Common myeloid progenitor, CD34-positive (primary cell): ENCODE measurements at regions not wholly inside any gene's neighbourhood (a gene's known extent, or its start where the extent isn't known, plus 50 kb on each side); places are given as distances from the start of the nearest gene placed in this dataset.

Experiments
- CTCF ChIA-PET: fragments of 350-600 bp; sonication (Branson Sonifier 250); formaldehyde crosslinking; loops from one replicate; lab custom pipeline; 2021; ENCODE audit warnings: antibody characterized with exemption; lab: Charles Lee
- POLR2A ChIA-PET: fragments of 350-600 bp; sonication (Branson Sonifier 250); formaldehyde crosslinking; loops from one replicate; lab custom pipeline; 2021; ENCODE audit warnings: antibody characterized with exemption; lab: Charles Lee
- DNase-seq, 3 donors: peaks; one replicate each; pipeline versions ENCODE4 v3.0.0 to v3.0.0-alpha.2; 2013
- H3K27ac ChIP-seq, 2 experiments: 1 replicate in 1 of 2; 2 replicates in 1 of 2; pipeline ENCODE4 v1.7.0; 2013; ENCODE audit warnings: inconsistent platforms in 2 of 2, low read length in 2 of 2, mild to moderate bottlenecking in 2 of 2, low read depth in 1 of 2, moderate library complexity in 1 of 2; ENCODE audit not compliant: severe bottlenecking in 2 of 2, insufficient read depth in 1 of 2, poor library complexity in 1 of 2
- H3K27me3 ChIP-seq, 5 experiments: replicated peaks in 2 of 5; 1 replicate in 3 of 5; 2 replicates in 2 of 5; pipeline versions ENCODE4 v1.6.1 to v1.7.0; 2013; ENCODE audit warnings: low read length in 4 of 5, mild to moderate bottlenecking in 2 of 5, moderate library complexity in 2 of 5, inconsistent platforms in 1 of 5; ENCODE audit not compliant: insufficient read depth in 5 of 5, control insufficient read depth in 4 of 5
- H3K36me3 ChIP-seq, 4 experiments: 1 replicate in 2 of 4; 2 replicates in 2 of 4; pipeline versions ENCODE4 v1.6.1 to v1.7.0; 2013; ENCODE audit warnings: low read length in 3 of 4, control low read depth in 1 of 4, mild to moderate bottlenecking in 1 of 4; ENCODE audit not compliant: control insufficient read depth in 4 of 4, insufficient read depth in 4 of 4
- H3K4me1 ChIP-seq, 4 experiments: 1 replicate in 3 of 4; 2 replicates in 1 of 4; pipeline versions ENCODE4 v1.6.1 to v1.7.1; 2013; ENCODE audit warnings: low read length in 3 of 4, mild to moderate bottlenecking in 3 of 4, control low read depth in 1 of 4, inconsistent platforms in 1 of 4, moderate library complexity in 1 of 4; ENCODE audit not compliant: control insufficient read depth in 4 of 4, insufficient read depth in 4 of 4; ENCODE audit errors: control extremely low read depth in 1 of 4
- H3K4me3 ChIP-seq, 7 experiments: 1 replicate in 4 of 7; 2 replicates in 3 of 7; pipeline versions ENCODE4 v1.5.1 to v1.7.0; 2013; ENCODE audit warnings: mild to moderate bottlenecking in 7 of 7, low read length in 6 of 7, moderate library complexity in 6 of 7, inconsistent platforms in 2 of 7, low read depth in 2 of 7, control low read depth in 1 of 7; ENCODE audit not compliant: insufficient read depth in 4 of 7, control insufficient read depth in 1 of 7; ENCODE audit errors: extremely low read depth in 1 of 7
- H3K9me3 ChIP-seq, 5 experiments: 1 replicate in 4 of 5; 2 replicates in 1 of 5; pipeline versions ENCODE4 v1.6.1 to v1.7.1; 2013; ENCODE audit warnings: low read length in 4 of 5, mild to moderate bottlenecking in 2 of 5, inconsistent platforms in 1 of 5, low read depth in 1 of 5, moderate library complexity in 1 of 5; ENCODE audit not compliant: control insufficient read depth in 4 of 5, insufficient read depth in 2 of 5; ENCODE audit errors: control extremely low read depth in 1 of 5
- WGBS: methylation state at CpG from one replicate; pipeline ENCODE4 v1.1.5; 2013; ENCODE audit not compliant: insufficient coverage; 5-methylcytosine and 5-hydroxymethylcytosine counted together

GRCh38 chr10:31596765-31597164, 277.7 kb downstream of the ZEB1 start:
- peaks cover 0 to 14% (median 0%) of the 10 kb centered on the region in 4 experiments for H3K4me1 ChIP-seq
- no peaks in the 10 kb centered on the region for H3K36me3 ChIP-seq
- no peak overlapping the region for H3K27ac ChIP-seq
- H3K4me3 ChIP-seq: no peak overlapping the region
- 100% methylated on average over 1 of the region's 2 CpGs for WGBS
- DNase-seq: no peak
- ChIA-PET POLR2A (no interaction called here), CTCF (no interaction called here)
- H3K9me3 ChIP-seq: peaks cover 0 to 7% (median 2%) of the 10 kb centered on the region in 5 experiments
- H3K27me3 ChIP-seq: no peaks in the 10 kb centered on the region

GRCh38 chr10:31595992-31596391, 277.0 kb downstream of the ZEB1 start:
- WGBS: 80% methylated on average over 3 of the region's 3 CpGs
- no peak overlapping the region for H3K4me3 ChIP-seq
- ChIA-PET POLR2A (no interaction called here), CTCF (no interaction called here)
- H3K9me3 ChIP-seq: peaks cover 0 to 8% (median 2%) of the 10 kb centered on the region in 5 experiments
- H3K27me3 ChIP-seq: no peaks in the 10 kb centered on the region
- H3K27ac ChIP-seq: no peak overlapping the region
- no peak for DNase-seq
- H3K36me3 ChIP-seq: no peaks in the 10 kb centered on the region
- H3K4me1 ChIP-seq: peaks cover 0 to 14% (median 0%) of the 10 kb centered on the region in 4 experiments

GRCh38 chr10:31594347-31594873, 275.4 kb downstream of the ZEB1 start:
- Histone ChIP-seq H3K36me3 (no peaks in the 10 kb centered on the region), H3K9me3 (peaks cover 0 to 12% (median 2%) of the 10 kb centered on the region in 5 experiments), H3K4me1 (peaks cover 0 to 11% (median 0%) of the 10 kb centered on the region in 4 experiments), H3K27me3 (no peaks in the 10 kb centered on the region), H3K4me3 (no peak overlapping the region), H3K27ac (no peak overlapping the region)
- no peak for DNase-seq
- no CpG with 5 or more reads among the region's 1 CpG for WGBS
- ChIA-PET POLR2A (no interaction called here), CTCF (interaction anchor here (1.1 to 2.9 kb wide), 2 partner anchors 9 to 71 kb away, joined by 3 to 8 read pairs; no protein-coding TSS in a partner anchor)

DNA sequence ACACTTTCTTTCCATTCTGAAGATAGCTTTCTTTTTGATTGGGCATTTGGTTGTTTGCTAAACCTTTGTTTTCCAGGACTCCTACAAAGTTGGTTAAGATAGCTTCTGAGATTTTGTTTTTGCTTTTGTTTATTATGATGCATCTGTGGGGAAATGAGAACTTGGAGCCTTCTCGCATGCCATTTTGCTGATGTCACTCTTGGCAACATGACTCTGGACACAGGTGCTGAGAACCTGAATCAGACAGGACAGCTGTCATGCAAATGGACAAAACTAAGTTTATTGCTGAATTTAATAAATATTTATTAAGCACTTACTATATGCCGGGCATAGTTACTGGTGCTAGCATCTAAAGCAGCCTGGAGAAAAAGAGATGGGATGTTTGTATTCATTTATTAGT, 274.1 kb downstream of the ZEB1 start:
- Histone ChIP-seq H3K4me1 (peaks cover 0 to 11% (median 4%) of the 10 kb centered on the region in 4 experiments), H3K9me3 (peaks cover 0 to 12% (median 2%) of the 10 kb centered on the region in 5 experiments), H3K4me3 (no peak overlapping the region), H3K27ac (no peak overlapping the region), H3K36me3 (no peaks in the 10 kb centered on the region), H3K27me3 (no peaks in the 10 kb centered on the region)
- 100% methylated on average over 1 of the region's 2 CpGs for WGBS
- no peak for DNase-seq
- POLR2A ChIA-PET: no interaction called here
- CTCF ChIA-PET: interaction anchor here (0.8 to 2.9 kb wide), 2 partner anchors 11 to 269 kb away, joined by 3 to 8 read pairs; no protein-coding TSS in a partner anchor

- H3K27me3 ChIP-seq: no peaks in the 10 kb centered on the region
- no peak overlapping the region for H3K27ac ChIP-seq
- no peaks in the 10 kb centered on the region for H3K36me3 ChIP-seq
- peaks cover under 1 to 25% (median 18%) of the 10 kb centered on the region in 4 experiments for H3K4me1 ChIP-seq
- no peak overlapping the region for H3K4me3 ChIP-seq
- no peak for DNase-seq
- ChIA-PET CTCF (interaction anchor here (1.1 kb wide), 1 partner anchor 190 kb away, joined by 3 read pairs; no protein-coding TSS in a partner anchor), POLR2A (no interaction called here)
- peaks cover 0 to 13% (median 3%) of the 10 kb centered on the region in 5 experiments for H3K9me3 ChIP-seq
These were observed 272.6 kb downstream of the ZEB1 start for GRCh38 chr10:31591569-31591968.

DNA sequence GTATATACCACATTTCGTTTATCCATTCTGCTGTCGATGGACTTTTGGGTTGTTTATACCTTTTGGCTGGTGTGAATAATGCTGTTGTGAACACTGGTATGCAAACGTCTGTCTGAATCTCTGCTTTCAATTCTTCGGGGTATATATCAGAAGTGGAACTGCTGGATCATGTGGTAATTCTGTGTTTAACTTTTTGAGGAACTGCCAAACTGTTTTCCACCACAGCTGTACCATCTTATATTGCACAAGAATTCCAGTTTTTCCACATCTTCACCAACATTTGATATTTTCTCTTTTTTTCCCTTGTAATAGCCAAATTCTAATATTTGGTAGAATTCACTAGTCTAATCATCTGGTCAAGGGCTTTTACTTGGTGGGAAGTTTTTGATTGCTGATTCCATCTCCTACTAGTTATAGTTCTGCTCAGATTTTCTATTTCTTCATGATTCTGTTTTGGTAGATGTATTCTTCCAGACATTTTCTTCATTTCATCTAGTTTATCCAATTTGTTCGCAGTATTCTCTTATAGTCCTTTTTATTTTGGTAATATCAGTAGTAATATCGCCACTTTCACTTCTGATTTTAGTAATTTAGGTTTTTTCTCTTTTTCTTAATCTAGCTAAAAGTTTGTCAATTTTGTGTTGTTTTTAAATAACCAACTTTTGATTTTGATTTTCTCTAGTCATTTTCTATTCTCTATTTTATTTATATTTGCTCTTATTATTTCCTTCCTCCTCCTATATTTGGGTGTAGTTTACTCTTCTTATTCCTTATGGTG, 271.2 kb downstream of the ZEB1 start:
- Histone ChIP-seq H3K9me3 (peaks cover 0 to 13% (median 3%) of the 10 kb centered on the region in 5 experiments), H3K4me3 (no peak overlapping the region), H3K27ac (no peak overlapping the region), H3K27me3 (no peaks in the 10 kb centered on the region), H3K36me3 (no peaks in the 10 kb centered on the region), H3K4me1 (peaks cover 4 to 27% (median 25%) of the 10 kb centered on the region in 4 experiments)
- DNase-seq: peak in 2 of 3 donors; percentile 65 to 75
- WGBS: 100% methylated on average over 1 of the region's 6 CpGs
- CTCF ChIA-PET: interaction anchor here (1.2 kb wide), 1 partner anchor 121 kb away, joined by 3 read pairs; no protein-coding TSS in a partner anchor
- POLR2A ChIA-PET: no interaction called here

- no peak overlapping the region for H3K27ac ChIP-seq
- WGBS: 100% methylated on average over 2 of the region's 9 CpGs
- CTCF ChIA-PET: no interaction called here
- no peak for DNase-seq
- H3K9me3 ChIP-seq: peaks cover 0 to 13% (median 3%) of the 10 kb centered on the region in 5 experiments
- POLR2A ChIA-PET: no interaction called here
- peak overlapping the region in 2 of 7 experiments; percentile 8 to 57 for H3K4me3 ChIP-seq
- H3K36me3 ChIP-seq: no peaks in the 10 kb centered on the region
- peaks cover 4 to 50% (median 49%) of the 10 kb centered on the region in 4 experiments for H3K4me1 ChIP-seq
- no peaks in the 10 kb centered on the region for H3K27me3 ChIP-seq
These were observed 268.7 kb downstream of the ZEB1 start for GRCh38 chr10:31587691-31588090.
